HG03457 (cell line): ENCODE measurements at regions not wholly inside any gene's neighbourhood (a gene's known extent, or its start where the extent isn't known, plus 50 kb on each side); places are given as distances from the start of the nearest gene placed in this dataset.
"Not testable (repeated sequence)": the region's sequence is repeated elsewhere in the genome, so short reads cannot be mapped to it uniquely, and the experiment has no call there.

Experiments
- ATAC-seq: cut with Tn5 transposase; IDR thresholded peaks from one replicate; pipeline ENCODE4 v1.9.1; 2021; ENCODE audit warnings: moderate number of reproducible peaks; ENCODE audit not compliant: unreplicated experiment

DNA sequence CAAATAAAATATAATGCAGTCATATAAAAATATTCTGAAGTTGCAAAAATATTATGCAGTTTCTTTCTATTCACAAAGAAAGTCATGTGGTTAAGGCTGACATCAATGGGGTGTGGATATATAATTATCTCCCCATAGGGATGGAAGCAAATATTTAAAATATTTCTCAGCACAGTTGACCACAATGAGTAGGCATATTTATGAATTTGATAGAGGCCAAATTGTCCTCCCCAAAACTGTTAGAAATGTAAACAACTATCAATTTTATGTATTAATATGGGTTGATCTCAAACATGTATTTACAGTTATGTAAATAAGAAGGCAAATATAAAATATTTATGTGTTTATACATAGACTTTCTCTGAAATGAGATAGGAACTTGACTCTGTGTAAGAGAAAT, 246.0 kb upstream of the CBLB start:
- no peak for ATAC-seq

DNA sequence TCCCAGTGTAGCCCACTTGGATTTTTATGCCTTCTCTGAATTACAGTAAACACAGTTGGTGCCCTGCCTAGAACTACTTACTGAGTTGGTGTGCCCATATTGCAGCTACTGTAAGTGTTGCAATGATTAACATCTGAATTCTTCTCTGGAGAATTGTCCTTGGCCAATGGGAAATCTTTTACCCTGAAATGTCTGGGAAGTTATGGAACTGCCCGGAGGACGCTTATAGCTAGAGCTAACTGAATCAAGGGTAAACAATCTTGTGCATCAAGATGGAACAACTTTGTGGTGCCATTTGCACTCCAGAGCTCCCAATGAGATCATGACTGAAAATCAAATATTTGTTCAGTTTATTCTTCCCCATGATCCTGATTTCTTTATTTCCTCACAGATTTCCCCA, 246.7 kb upstream of the CBLB start:
- no peak for ATAC-seq

DNA sequence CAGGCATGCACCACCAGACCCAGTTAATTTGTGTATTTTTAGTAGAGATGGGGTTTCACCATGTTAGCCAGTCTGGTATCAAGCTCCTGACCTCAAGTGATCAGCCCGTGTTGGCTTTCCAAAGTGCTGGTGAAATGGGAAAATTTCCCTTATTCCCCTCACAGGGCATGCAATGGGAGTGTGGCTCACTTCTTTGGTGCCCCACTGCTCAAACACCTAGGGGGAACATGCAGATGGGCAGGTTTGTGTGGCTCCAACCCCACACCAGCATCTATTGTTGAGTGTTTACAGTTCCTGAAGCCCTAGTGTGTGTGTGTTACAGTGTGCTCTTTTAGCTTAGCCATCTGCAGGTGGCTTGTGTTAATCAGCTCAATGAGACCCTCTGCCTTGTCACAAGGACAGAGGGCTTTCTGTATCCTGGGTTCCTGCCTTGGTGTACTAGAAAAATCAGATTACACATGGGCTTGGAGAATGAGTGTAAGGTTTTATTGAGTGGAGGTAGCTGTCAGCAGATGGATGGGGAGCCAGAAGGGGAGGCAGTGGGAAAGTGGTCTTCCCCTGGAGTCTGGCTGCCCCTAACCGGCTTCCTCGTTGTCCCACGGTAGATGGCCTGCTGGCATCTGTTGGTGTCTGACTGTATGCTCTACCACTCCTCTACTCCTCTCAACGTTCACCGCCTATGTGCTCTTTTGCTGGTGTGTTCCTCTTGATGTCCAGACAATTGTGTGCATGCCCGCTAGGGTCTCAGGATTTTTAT, 248.1 kb upstream of the CBLB start:
- no peak for ATAC-seq

DNA sequence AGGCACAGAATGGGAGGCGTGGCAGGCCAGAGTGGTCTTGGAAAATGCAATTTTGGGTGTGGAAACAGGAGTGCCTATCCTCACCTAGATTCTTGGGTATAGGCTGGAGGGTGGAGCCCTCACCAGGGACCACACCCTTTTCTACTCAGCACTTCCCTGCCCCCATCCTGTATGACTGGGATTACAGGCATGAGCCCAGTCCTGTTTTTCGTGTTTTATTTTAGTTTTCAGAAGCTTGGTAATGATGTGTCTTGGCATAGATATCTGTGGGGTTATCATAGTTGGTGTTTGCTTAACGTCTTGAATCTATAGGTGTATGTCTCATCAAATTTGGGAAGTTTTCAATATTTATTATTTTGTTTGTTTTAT, 248.7 kb upstream of the CBLB start:
- no peak for ATAC-seq

DNA sequence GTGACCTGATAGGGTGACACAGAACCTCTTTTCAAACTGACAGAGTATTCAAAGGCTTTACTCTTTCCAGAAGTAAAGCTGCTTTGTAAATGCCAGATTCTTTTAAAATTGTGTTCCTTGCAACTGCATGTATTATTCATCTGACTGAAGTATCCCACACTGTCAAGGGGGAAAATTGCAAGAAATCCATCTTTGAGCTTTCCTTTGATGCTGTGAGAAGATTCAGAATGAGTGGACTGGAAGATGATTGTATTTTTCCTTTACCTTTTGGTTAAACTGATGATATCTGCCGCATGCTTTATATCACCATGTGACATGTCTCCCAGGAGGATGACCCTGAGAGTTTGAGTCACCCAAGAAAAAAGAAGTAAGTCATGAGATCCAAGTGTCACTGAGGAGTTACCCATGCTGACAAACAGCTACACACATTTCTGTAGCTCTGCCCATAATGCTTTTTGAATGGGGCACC, 250.8 kb upstream of the CBLB start:
- ATAC-seq = no peak

DNA sequence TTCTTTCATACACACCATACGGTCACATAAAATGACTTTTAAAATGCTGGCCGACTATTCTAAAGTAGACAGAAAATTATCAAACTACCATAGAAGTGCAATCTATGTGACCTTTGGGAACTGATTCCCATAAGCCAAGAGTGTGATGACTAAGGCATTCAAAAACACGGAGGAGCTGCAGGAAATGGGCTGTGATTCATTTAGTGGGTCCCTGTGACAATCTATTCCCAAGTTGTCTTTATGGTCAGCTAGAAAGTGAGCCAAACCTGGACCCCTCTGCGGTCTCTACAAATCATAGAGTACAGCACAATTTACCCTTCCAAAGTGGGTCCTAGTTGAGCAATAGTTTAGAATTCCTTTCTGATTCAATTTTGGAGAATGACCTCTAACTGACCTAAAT, 251.5 kb upstream of the CBLB start:
- no peak for ATAC-seq

DNA sequence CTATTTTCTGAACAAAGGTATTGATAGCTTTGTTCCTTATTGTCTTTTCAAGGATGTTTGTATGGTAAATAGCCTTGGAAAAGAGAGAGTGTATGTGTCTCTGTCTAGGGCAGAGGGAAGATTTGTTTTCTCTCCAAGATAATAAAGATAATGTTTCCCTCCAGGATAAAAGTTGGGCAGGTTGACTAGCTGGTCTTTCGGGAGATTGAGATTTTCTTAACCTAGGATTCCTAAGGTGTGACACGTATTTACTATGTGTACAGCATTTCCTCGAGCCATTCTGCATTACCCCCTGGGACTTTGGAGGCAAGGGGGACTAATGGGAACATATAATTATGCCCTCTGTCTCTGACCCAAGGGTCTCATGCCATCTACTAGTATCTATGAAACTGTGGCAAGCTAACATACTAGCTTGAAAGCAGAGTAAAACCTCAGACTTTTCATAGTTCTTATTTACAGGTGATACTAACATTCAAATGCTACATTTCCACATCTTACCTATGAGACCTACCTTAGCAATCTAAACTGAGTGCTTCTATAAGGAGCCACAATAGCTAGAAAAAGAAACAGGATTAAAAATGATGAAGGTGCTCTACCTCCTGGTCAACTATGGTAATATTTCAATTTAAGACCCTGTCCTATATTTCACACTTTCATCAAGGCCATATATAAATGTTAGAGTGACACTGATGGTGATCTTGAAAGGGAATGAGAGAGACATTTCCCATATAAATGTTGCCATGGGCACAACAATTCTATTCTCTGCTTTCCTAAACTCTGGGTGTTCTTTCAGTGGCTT, 252.9 kb upstream of the CBLB start:
- no peak for ATAC-seq

DNA sequence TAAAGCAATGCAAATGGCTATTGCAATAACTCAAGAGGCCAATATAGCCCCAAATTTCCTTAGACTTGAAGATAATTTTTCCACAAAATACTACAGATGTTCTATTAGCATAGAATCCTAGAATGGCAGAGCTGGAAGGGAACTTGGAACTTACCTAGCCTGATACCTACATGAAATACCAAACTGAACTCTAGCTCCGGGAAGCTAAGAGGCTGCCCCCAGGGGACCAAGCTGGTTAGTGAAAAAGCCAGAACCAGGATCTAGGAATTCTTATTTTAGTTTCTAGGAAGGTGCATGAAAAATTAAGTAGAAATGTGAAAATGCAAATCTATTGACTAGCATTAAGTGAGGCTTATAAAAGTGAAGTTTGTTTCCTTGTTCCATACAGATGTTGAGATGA, 256.0 kb upstream of the CBLB start:
- no peak for ATAC-seq

DNA sequence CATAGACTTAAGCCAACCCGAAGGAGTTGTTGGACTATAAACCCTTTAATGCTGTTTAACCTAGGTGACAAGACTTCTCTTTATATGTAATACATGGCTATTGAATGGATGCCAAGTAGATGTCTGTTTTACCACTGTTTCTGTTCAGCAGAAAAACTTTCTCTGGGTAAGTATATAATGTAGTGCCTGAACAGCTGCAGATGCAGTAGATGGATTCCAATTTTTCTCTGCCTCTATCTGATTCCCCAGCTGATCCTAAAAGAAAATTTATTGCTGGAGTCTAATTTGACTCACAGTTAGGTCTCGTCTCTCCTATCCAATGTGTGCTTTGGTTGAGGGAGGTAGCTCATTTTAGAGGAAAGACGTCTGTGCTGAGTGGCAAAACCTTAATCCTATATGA, 256.5 kb upstream of the CBLB start:
- no peak for ATAC-seq

DNA sequence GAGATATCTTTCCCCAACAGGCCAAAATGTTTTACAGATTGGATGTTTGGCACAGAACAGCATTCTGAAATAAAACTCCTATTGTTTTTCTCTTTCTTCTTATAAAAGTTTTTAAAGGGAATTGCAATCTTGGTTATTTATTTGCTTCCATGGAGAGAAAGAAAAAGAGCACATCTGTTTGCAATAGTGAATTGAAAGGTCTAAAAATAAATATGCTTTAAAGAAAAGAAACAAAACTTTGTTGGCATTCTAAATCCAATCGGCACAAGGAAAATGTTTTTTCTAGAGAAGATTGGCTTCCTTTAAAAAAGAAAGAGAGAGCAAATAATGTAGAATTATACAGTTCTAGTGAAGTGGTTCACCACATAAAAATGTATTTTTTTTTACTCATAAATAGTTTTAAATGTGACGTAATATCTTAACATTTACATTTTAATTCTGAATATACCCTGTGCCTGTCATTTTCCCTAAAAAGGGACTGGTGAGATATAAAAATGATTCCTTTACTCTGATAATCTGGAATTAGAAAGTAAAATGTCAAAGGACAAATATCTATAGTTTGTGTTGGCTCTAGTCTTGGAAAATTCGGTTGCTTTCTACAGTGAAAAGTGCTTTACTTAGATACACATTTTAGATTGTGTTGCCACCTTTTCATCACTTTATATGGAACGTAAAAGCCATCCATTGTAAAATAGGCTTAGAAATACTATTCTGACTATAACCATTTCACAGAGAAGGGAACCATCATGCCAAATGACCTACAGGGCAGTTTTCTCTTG, 257.4 kb upstream of the CBLB start:
- no peak for ATAC-seq

DNA sequence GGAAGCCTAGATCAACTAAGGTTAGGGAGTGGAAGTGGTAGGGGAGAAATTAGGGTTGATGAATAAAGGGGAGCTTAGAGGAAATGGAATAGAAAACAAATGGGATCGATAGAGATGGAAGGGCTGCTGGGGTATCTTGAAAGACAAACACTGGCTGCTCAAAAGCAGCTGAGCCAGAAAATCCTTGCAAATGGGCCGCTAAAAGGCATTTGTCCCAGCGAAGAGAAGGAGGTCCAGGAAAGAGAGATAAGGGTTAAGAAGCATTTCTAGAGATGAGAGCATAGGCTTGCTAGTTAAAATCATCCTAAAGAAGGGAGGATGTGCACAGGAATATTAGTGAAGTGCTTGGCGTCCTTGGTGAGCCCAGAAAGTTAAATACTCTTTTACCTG, 258.0 kb upstream of the CBLB start:
- no peak for ATAC-seq

DNA sequence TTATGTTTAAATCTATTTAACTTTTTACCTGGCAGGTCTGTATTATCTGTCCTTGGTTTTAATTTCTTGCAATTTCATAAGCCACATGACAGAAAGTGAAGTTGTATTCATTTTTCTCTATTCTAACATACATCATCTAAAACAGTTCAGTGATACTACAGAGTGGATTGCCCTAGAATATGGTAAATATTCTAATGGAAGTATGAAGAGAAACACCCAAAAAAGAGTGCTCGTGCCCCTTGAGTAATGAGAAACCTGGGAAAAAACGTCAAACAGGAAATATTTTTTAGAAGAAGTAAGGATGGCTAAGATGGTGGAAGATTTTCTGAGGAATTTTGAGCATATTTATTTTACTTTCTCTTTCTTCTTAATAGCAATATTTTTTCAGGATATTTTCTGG, 261.1 kb upstream of the CBLB start:
- ATAC-seq = no peak

DNA sequence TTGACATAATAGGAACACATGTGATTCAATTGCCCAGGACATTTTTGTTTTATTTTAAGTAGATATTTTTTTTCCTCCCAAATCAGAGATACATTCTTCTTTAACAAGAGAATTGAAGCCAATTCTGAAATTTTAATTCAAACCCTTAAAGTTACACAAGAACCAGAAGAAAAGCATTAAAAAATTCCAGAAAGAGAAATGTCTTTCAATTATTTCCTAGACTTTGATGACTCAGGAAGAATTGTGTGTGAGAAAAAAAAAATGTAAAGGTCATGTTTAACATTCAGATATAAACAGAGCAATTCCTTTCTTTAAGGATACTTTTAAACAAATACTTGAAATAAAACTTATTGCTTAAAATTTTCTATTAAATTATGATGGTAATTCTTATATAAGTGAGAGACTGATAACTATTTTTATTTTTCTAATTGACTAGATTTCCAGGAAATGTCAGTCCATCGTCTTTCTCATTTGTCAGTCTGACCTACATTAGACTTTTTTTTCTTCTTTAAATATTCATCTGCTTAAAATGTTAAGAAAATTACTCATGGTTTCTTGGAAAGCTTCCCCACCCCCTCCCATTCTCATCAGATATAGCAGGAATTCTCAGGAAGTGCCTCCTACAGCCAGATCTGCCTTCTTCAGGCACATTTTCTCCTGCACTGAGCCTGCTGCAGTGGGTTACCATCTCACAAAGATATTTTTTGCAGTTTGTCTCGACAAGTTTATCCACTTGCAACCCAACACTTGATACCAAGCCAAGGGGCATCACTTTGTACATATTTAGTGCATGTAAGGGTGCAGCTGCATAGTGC, 261.8 kb upstream of the CBLB start:
- no peak for ATAC-seq

DNA sequence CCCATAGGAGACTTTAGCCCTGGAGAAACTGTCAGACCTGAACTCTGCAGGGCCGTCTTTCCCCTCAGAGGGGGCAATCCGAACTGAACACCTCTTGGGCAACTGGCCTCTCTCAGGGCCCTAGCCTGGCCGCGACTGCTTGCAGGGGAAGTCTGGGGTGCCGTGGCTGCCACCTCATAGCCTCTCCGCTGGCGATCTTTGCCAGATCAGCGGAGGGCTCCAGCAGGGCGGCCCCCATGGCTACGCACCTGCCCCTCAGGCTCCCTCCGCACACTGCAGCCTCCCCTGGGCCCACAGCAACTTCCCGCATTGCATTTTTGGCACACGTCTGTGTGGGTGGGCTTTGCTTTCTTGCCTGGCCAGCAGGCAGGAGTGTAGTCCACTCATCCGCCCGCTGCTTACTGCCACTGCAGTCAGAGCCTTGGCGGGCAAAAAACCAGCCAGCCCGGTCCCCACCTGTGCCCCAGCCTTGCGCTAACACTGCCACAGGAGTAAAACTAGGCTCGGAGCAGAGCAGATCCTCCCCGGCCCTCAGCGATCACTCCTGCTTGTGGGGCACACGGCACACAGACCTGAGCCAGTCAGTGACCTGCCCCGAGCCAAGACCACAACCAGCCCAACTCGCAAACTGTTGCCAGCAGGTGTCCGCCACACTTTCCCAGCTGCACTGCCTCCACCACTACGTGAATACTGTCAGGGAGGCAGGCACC, 266.8 kb upstream of the CBLB start:
- no peak for ATAC-seq

DNA sequence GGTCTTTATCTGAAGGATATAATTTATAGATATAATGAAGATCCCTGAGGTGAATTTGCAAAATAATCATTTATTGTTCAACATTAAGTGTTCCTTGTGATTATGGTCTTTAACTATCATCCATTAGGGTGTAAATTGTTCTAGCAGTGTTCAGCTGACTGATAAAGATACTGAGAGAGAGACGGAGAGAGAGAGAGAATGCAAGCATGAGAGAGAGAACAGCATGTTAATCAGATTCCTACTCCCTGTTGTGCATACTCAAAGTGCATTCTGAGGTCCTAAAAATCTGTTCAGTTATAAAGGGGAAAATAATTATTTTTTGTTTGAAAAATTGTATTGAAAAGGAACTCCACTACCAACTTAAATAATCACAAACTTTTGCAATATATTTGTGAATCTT, 271.0 kb upstream of the CBLB start:
- ATAC-seq = no peak

DNA sequence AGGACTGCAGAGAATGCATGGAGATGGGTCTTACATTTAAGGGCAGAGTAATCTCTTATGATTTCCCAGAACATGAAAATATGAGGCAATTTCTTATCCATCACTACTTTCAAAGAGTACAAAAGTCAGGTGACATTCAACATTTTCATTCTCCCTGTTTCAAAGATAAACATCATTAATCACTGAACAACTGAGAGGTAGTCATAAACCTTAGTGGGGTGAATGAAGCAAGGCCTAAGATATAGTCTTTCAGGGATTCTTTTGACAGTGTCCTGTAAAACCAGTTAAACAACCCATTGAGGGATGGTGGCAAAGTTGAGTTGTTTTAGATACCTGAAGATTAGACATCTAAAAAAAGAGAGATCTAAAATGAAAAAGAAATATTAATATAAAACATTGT, 271.6 kb upstream of the CBLB start:
- no peak for ATAC-seq

DNA sequence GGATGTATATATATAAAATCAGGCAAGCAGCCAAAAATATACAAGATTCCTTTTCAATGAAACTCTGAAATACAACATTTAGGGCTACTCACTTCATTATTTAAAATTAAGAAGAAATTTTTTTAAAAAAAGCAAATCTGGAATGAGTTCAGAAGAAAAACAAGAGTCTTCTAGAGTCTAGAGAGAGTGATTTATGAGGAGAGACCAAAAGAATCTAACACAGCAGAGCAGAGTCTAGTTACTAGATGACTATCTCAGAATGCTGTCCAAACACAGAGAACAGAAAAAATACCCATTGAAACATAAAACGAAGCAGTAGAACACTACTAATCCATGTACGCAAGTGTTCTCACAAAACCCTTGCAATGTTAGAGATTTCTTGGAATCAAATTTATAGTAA, 275.2 kb upstream of the CBLB start:
- no peak for ATAC-seq

DNA sequence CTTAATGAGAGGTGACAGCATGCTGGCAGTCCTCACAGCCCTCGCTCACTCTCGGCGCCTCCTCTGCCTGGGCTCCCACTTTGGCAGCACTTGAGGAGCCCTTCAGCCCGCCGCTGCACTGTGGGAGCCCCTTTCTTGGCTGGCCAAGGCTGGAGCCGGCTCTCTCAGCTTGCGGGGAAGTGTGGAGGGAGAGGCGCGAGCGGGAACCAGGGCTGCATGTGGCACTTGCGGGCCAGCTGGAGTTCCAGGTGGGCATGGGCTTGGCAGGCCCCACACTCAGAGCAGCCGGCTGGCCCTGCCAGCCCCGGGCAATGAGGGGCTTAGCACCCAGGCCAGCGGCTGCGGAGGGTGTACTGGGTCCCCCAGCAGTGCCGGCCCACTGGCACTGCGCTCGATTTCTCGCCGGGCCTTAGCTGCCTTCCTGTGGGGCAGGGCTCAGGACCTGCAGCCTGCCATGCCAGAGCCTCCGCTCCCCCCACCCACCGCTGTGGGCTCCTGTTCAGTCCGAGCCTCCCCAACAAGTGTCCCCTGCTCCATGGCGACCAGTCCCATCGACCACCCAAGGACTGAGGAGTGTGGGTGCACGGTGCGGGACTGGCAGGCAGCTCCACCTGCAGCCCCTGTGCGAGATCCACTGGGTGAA, 279.7 kb upstream of the CBLB start:
- ATAC-seq = not testable (repeated sequence)

DNA sequence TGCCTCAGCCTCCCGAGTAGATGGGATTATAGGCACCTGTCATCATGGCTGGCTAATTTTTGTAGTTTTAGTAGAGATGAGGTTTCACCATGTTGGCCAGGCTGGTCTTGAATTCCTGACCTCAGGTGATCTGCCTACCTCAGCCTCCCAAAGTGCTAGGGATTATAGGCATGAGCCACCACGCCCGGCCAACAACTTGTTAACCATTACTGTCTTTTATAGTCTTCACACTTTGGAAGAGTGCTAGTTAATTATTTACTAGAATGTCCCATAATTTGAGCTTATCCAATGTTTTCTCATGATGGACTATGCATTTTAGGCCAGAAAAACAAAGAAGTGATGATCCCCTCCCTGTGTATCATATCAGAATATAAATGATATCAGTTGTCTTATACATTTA, 288.6 kb upstream of the CBLB start:
- no peak for ATAC-seq

DNA sequence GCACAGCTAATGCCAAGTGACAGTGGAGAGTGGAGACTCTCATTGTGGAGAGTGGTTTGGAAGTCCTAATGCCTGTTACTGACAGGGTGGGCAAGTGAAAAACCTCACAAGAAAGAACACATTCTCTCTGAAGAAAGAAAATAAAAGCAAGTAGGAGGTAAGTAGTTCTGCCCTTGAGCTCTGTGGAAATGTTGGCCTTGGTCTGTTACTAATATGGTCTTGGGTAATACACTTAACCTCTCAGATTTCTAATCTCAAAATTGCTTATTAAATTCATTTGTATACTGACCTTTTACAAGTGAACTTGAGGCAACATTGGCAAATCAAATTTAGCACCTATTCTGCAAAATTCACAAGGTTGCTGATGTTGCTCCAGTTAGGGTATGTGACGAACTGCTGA, 291.6 kb upstream of the CBLB start:
- no peak for ATAC-seq
